Neuronal stem cell (in vitro differentiated cells): ENCODE measurements at regions not wholly inside any gene's neighbourhood (a gene's known extent, or its start where the extent isn't known, plus 50 kb on each side); places are given as distances from the start of the nearest gene placed in this dataset.

Source experiments
- DNase-seq: peaks from one replicate; pipeline ENCODE4 v3.0.0-alpha.2; 2013; ENCODE audit warnings: low spot score
- H2AFZ ChIP-seq: one replicate; pipeline ENCODE4 v1.6.1; 2013; ENCODE audit warnings: mild to moderate bottlenecking, low read length, inconsistent platforms
- H2AK5ac ChIP-seq: 2 replicates; pipeline ENCODE4 v1.6.1; 2013; ENCODE audit warnings: low read depth, mild to moderate bottlenecking, inconsistent platforms, low read length, moderate library complexity, mixed read lengths
- H2BK120ac ChIP-seq: 2 replicates; pipeline ENCODE4 v1.6.1; 2013; ENCODE audit warnings: low read depth, mild to moderate bottlenecking, inconsistent platforms, low read length, moderate library complexity, mixed read lengths
- H2BK12ac ChIP-seq: one replicate; pipeline ENCODE4 v1.6.1; 2013; ENCODE audit warnings: low read length, inconsistent platforms
- H2BK15ac ChIP-seq: 2 replicates; pipeline ENCODE4 v1.6.1; 2013; ENCODE audit warnings: mild to moderate bottlenecking, low read length, inconsistent platforms, mixed read lengths
- H2BK5ac ChIP-seq: one replicate; pipeline ENCODE4 v1.6.1; 2013; ENCODE audit warnings: inconsistent platforms, mild to moderate bottlenecking, low read length, moderate library complexity
- H3K14ac ChIP-seq: one replicate; pipeline ENCODE4 v1.6.1; 2013; ENCODE audit warnings: low read length, inconsistent platforms
- H3K18ac ChIP-seq: 2 replicates; pipeline ENCODE4 v1.6.1; 2013; ENCODE audit warnings: low read length, inconsistent platforms
- H3K23ac ChIP-seq: 2 replicates; pipeline ENCODE4 v1.6.1; 2013; ENCODE audit warnings: low read depth, mild to moderate bottlenecking, mixed read lengths, low read length, inconsistent platforms; ENCODE audit not compliant: poor library complexity
- H3K27ac ChIP-seq: replicated peaks from 3 replicates; pipeline ENCODE4 v1.5.1; 2013; ENCODE audit warnings: low read length, inconsistent platforms
- H3K27me3 ChIP-seq, 3 experiments: 2 replicates each; pipeline ENCODE4 v1.6.1; 2013; ENCODE audit warnings: low read length in 3 of 3, mild to moderate bottlenecking in 2 of 3, inconsistent platforms in 1 of 3, low read depth in 1 of 3, mixed read lengths in 1 of 3, moderate library complexity in 1 of 3; ENCODE audit not compliant: control insufficient read depth in 3 of 3, insufficient read depth in 3 of 3
- H3K36me3 ChIP-seq, 2 donors: replicated peaks in 1 of 2; 2 replicates each; pipeline ENCODE4 v1.6.1; 2013; ENCODE audit warnings: low read length in 2 of 2; ENCODE audit not compliant: control insufficient read depth in 2 of 2, insufficient read depth in 2 of 2
- H3K4ac ChIP-seq: 2 replicates; pipeline ENCODE4 v1.6.1; 2013; ENCODE audit warnings: inconsistent platforms, mild to moderate bottlenecking, low read length, moderate library complexity
- H3K4me1 ChIP-seq, 2 donors: 1 replicate in 1 of 2; 2 replicates in 1 of 2; pipeline ENCODE4 v1.6.1; 2013; ENCODE audit warnings: low read length in 2 of 2, low read depth in 1 of 2; ENCODE audit not compliant: control insufficient read depth in 2 of 2, insufficient read depth in 1 of 2
- H3K4me2 ChIP-seq: one replicate; pipeline ENCODE4 v1.6.1; 2013; ENCODE audit warnings: mild to moderate bottlenecking, low read length, inconsistent platforms; ENCODE audit not compliant: insufficient read depth, poor library complexity, severe bottlenecking
- H3K4me3 ChIP-seq, 2 donors: 2 replicates each; pipeline ENCODE4 v1.5.1; 2013; ENCODE audit warnings: low read length in 2 of 2, mild to moderate bottlenecking in 2 of 2, inconsistent platforms in 1 of 2, moderate library complexity in 1 of 2
- H3K79me1 ChIP-seq: one replicate; pipeline ENCODE4 v1.6.1; 2013; ENCODE audit warnings: low read depth, mild to moderate bottlenecking, inconsistent platforms, low read length, moderate library complexity
- H3K9ac ChIP-seq: one replicate; pipeline ENCODE4 v1.6.1; 2013; ENCODE audit warnings: mild to moderate bottlenecking, low read depth, low read length, inconsistent platforms; ENCODE audit not compliant: poor library complexity
- H3K9me3 ChIP-seq, 2 donors: replicated peaks in 1 of 2; 2 replicates each; pipeline versions ENCODE3 to v1.6.1; 2013; ENCODE audit warnings: low read length in 2 of 2, mild to moderate bottlenecking in 2 of 2, inconsistent platforms in 1 of 2, low read depth in 1 of 2, mixed read lengths in 1 of 2, moderate library complexity in 1 of 2; ENCODE audit not compliant: control insufficient read depth in 2 of 2, insufficient read depth in 1 of 2
- H4K8ac ChIP-seq: one replicate; pipeline ENCODE4 v1.6.1; 2013; ENCODE audit warnings: low read depth, mild to moderate bottlenecking, inconsistent platforms, low read length, moderate library complexity
- H4K91ac ChIP-seq: one replicate; pipeline ENCODE4 v1.6.1; 2013; ENCODE audit warnings: low read length, low read depth, mild to moderate bottlenecking, inconsistent platforms; ENCODE audit not compliant: poor library complexity
- WGBS, 2 donors: extraction: QIAGEN DNeasy Blood & Tissue Kit; methylation state at CpG; one replicate each; pipeline ENCODE4 v1.1.7; 2013; ENCODE audit warnings: missing lambda C conversion rate in 2 of 2, mixed read lengths in 1 of 2; ENCODE audit not compliant: insufficient read length in 2 of 2, insufficient replicate concordance in 1 of 2; ENCODE audit errors: extremely low coverage in 2 of 2; 5-methylcytosine and 5-hydroxymethylcytosine counted together

DNA sequence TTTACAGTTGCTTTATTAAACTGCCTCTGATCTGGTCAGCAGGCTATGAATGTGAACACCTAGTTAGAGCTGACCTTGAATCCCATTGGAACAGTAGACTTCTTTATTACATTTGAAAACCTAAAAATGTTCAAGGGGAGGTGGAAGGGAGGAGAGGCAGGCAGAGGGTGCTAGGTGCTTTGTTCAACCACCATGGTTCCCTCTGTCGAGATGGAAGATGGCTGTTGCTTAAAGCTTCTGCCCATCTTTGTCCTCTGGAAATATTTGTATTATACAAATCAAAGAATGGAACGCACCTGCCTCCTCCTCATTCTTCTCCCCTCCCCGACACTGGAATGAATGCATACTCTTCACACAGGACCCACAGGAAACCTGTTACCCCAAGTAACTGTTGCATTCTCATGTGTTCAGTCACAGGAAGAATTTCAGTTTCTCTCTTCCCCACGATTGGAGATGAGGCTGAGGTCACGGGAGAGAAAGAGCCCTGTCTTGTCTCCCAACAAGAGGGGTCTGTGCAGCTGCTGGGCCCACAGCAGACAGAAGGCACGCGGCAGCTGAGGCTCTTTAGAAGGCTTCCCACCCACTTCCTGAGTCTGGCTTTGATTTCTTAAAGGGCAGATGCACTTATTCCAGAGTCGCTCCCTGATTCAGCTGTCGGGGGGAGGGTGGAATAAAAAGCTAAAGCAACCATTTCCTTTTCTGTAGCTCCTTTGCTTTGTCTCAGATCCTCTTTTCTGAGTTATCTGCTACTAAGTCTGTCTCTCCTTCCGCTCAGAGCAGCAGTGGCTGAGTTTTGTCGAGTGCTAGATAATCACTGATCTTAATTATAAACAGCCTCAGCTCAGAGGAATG is 217.9 kb upstream of the BTG1 start:
- no peaks in the 10 kb centered on the region for H3K9me3 ChIP-seq
- H3K4me2 ChIP-seq, result no peak overlapping the region
- no peak overlapping the region for H2BK5ac ChIP-seq
- no peaks in the 10 kb centered on the region for H3K36me3 ChIP-seq
- H3K27me3 ChIP-seq, result no peaks in the 10 kb centered on the region
- no peak overlapping the region for H3K4ac ChIP-seq
- no CpG with 5 or more reads among the region's 11 CpGs for WGBS, 2 donors
- peaks cover 3 to 18% of the 10 kb centered on the region in 2 donors for H3K4me1 ChIP-seq
- H3K4me3 ChIP-seq, result peak overlapping the region in 1 of 2 donors; percentile 21
- no peak overlapping the region for H2BK15ac ChIP-seq
- no peak overlapping the region for H2BK12ac ChIP-seq
- H3K18ac ChIP-seq, result no peak overlapping the region
- no peak overlapping the region for H2BK120ac ChIP-seq
- no peak overlapping the region for H4K8ac ChIP-seq
- H3K14ac ChIP-seq, result no peak overlapping the region
- H3K79me1 ChIP-seq, result no peaks in the 10 kb centered on the region
- no peak overlapping the region for H3K27ac ChIP-seq
- H2AFZ ChIP-seq, result peak overlapping the region; percentile 91
- H4K91ac ChIP-seq, result no peak overlapping the region
- H3K23ac ChIP-seq, result no peak overlapping the region
- H2AK5ac ChIP-seq, result no peak overlapping the region
- H3K9ac ChIP-seq, result no peak overlapping the region
- no peak for DNase-seq

DNA sequence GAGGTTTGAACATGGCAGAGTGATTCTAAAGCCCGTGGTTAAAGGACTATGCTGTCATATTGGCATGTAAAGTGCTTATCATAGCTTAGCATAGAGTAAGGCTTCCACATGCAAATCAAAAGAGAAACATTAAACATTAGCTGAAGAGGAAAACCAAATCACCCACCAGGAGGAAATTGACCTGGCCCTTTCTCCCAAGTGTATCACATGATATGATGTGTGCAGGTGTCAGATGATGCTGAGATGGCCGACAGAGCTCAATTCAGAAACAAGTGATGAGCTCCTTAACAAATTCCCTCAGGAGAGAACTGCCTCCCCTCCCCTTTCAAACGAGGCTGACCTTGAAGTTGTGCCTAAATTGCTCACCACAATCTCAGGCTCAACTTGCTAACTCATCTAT is 217.1 kb upstream of the BTG1 start:
- DNase-seq, result no peak
- Histone ChIP-seq H3K23ac (no peak overlapping the region), H3K9me3 (peaks cover 0 to 3% of the 10 kb centered on the region in 2 donors), H2AK5ac (no peak overlapping the region), H3K79me1 (no peaks in the 10 kb centered on the region), H2BK12ac (no peak overlapping the region), H2AFZ (peak overlapping the region; percentile 91), H3K4me2 (no peak overlapping the region), H2BK120ac (no peak overlapping the region), H3K14ac (no peak overlapping the region), H2BK5ac (no peak overlapping the region), H2BK15ac (no peak overlapping the region), H3K4me3 (no peak overlapping the region), H4K91ac (no peak overlapping the region), H3K4me1 (peaks cover 3 to 18% of the 10 kb centered on the region in 2 donors), H3K4ac (no peak overlapping the region), H3K36me3 (no peaks in the 10 kb centered on the region), H4K8ac (no peak overlapping the region), H3K18ac (no peak overlapping the region), H3K9ac (no peak overlapping the region), H3K27me3 (no peaks in the 10 kb centered on the region), H3K27ac (no peak overlapping the region)
- no CpG with 5 or more reads among the region's 3 CpGs for WGBS, 2 donors

DNA sequence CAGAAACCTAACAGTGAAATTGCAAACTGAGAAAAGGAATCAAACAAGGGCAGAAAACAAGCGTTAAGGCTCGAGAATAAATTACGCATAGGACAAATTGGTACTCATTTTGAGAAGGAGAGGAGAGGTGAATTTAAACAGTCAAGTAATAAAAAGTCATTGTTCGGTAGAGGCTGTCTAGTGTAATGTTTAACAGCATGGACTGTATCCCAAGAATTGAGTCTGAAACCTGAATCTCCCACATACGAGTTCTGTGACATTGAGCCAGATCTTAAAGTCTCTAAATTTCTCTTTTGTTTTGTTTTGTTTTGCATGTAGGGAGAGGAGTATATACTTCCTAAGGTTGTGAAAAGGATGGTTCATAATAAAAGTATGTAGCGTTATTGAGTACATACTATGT is 216.5 kb upstream of the BTG1 start:
- Histone ChIP-seq H2AK5ac (no peak overlapping the region), H3K27me3 (no peaks in the 10 kb centered on the region), H3K14ac (no peak overlapping the region), H4K8ac (no peak overlapping the region), H3K9me3 (peaks cover 0 to 5% of the 10 kb centered on the region in 2 donors), H2BK12ac (no peak overlapping the region), H3K23ac (no peak overlapping the region), H2AFZ (no peak overlapping the region), H3K9ac (no peak overlapping the region), H2BK5ac (no peak overlapping the region), H2BK15ac (no peak overlapping the region), H3K36me3 (no peaks in the 10 kb centered on the region), H3K4me3 (no peak overlapping the region), H3K4me2 (no peak overlapping the region), H3K4ac (no peak overlapping the region), H4K91ac (no peak overlapping the region), H2BK120ac (no peak overlapping the region), H3K79me1 (no peaks in the 10 kb centered on the region), H3K4me1 (peaks cover 3 to 18% of the 10 kb centered on the region in 2 donors), H3K18ac (no peak overlapping the region), H3K27ac (no peak overlapping the region)
- no peak for DNase-seq
- no CpG with 5 or more reads among the region's 6 CpGs for WGBS, 2 donors

DNA sequence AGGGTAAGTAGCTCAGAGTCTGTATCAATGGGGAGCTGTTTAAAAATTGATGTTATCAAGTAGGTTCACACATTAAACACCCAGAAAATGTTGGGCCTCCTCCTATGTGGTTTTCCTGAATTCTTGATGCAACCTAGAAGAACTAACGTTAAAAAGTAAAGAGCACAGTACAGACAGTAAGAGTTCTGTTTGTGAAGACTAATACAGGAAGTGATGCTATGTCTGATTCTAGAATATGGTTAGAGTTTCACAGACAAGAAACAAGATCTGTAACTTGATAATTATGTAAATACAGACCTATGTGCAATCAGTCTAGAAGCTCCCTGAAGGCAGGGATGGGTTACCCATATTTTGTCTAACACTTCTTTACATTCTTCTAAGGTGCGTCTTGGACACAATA is 214.9 kb upstream of the BTG1 start:
- no peak overlapping the region for H3K9ac ChIP-seq
- H2BK12ac ChIP-seq, result no peak overlapping the region
- no CpG with 5 or more reads among the region's 2 CpGs for WGBS, 2 donors

More for the DNA sequence above, 214.9 kb upstream of the BTG1 start:
- no peak overlapping the region for H3K23ac ChIP-seq
- H2BK120ac ChIP-seq, result no peak overlapping the region
- H3K4me3 ChIP-seq, result no peak overlapping the region
- H2AFZ ChIP-seq, result no peak overlapping the region
- no peak overlapping the region for H3K14ac ChIP-seq
- H3K4ac ChIP-seq, result no peak overlapping the region
- H2BK15ac ChIP-seq, result no peak overlapping the region
- H3K36me3 ChIP-seq, result no peaks in the 10 kb centered on the region
- no peak overlapping the region for H4K91ac ChIP-seq
- no peaks in the 10 kb centered on the region for H3K27me3 ChIP-seq
- no peaks in the 10 kb centered on the region for H3K79me1 ChIP-seq
- H4K8ac ChIP-seq, result no peak overlapping the region
- H3K4me1 ChIP-seq, result peaks cover 3 to 18% of the 10 kb centered on the region in 2 donors
- peaks cover 0 to 5% of the 10 kb centered on the region in 2 donors for H3K9me3 ChIP-seq
- no peak overlapping the region for H2BK5ac ChIP-seq
- no peak overlapping the region for H3K18ac ChIP-seq
- H3K27ac ChIP-seq, result no peak overlapping the region
- no peak for DNase-seq
- no peak overlapping the region for H3K4me2 ChIP-seq
- no peak overlapping the region for H2AK5ac ChIP-seq
